HCT116 (cell line): ENCODE measurements at regions not wholly inside any gene's neighbourhood (a gene's known extent, or its start where the extent isn't known, plus 50 kb on each side); places are given as distances from the start of the nearest gene placed in this dataset.

Source experiments
- ATAC-seq: fragments of 200-7000 bp; cut with Tn5 transposase; 2 replicates; pipeline ENCODE4 v1.9.1; 2020; ENCODE audit warnings: mild to moderate bottlenecking, moderate library complexity
- BruUV-seq: library from RNA; stranded (reverse); fragments of 400-500 nt; replicated peaks from 2 replicates; lab custom pipeline; 2021; lab: Mats Ljungman, UMichigan
- CTCF ChIA-PET: fragments of 300-600 bp; sonication (Branson Sonifier 250); formaldehyde crosslinking; loops from one replicate; lab custom pipeline; 2021; ENCODE audit warnings: antibody characterized with exemption; lab: Charles Lee
- POLR2A ChIA-PET: fragments of 300-600, 350-600 bp; sonication (Branson Sonifier 250); formaldehyde crosslinking; loops from one replicate; lab custom pipeline; 2021; ENCODE audit warnings: antibody characterized with exemption; lab: Charles Lee
- RAD21 ChIA-PET, 2 experiments: fragments of 300-600 bp; sonication (Branson Sonifier 250); formaldehyde crosslinking; loops; one replicate each; lab custom pipeline; 2023; ENCODE audit warnings: low total read pairs in 2 of 2; ENCODE audit not compliant: uncharacterized antibody in 2 of 2, unreplicated experiment in 2 of 2, low non-redundant PET in 1 of 2; lab: Charles Lee
- DNase-seq: peaks from one replicate; pipeline ENCODE4 v3.0.0-alpha.2; 2010; ENCODE audit warnings: low read depth, low spot score
- H2AFZ ChIP-seq: fragments of 200-600 bp; shearing (Covaris generic), sonication (generic); 2 replicates; pipeline ENCODE4 v1.6.1; 2017; ENCODE audit warnings: low read depth, mixed run types, mixed read lengths, antibody characterized with exemption, low read length; ENCODE audit not compliant: poor library complexity, severe bottlenecking
- H3K27ac ChIP-seq: 2 replicates; pipeline ENCODE4 v1.5.1; 2012; ENCODE audit warnings: low read depth, low read length
- H3K27me3 ChIP-seq: fragments of 200-600 bp; sonication (generic); 2 replicates; pipeline ENCODE4 v1.6.1; 2016; ENCODE audit warnings: mixed run types, low read length, mixed read lengths; ENCODE audit not compliant: insufficient read depth
- H3K36me3 ChIP-seq, 2 experiments: fragments of 200-500 bp in 1 of 2; fragments of 200-600 bp in 1 of 2; sonication (Bioruptor generic) in 1 of 2; sonication (generic) in 1 of 2; 2 replicates each; pipeline versions ENCODE4 v1.5.1 to v1.6.1; 2014 to 2016; ENCODE audit warnings: low read length in 2 of 2, inconsistent platforms in 1 of 2, mixed read lengths in 1 of 2, mixed run types in 1 of 2; ENCODE audit not compliant: insufficient read depth in 2 of 2, control insufficient read depth in 1 of 2
- H3K4me1 ChIP-seq, 2 experiments: fragments of 200-600 bp in 1 of 2; sonication (generic) in 1 of 2; 2 replicates each; pipeline versions ENCODE4 v1.5.1 to v1.6.1; 2012 to 2017; ENCODE audit warnings: low read length in 2 of 2, inconsistent platforms in 1 of 2, mild to moderate bottlenecking in 1 of 2, mixed read lengths in 1 of 2, mixed run types in 1 of 2, moderate library complexity in 1 of 2; ENCODE audit not compliant: insufficient read depth in 2 of 2, control insufficient read depth in 1 of 2
- H3K4me2 ChIP-seq: fragments of 200-600 bp; sonication (generic); 2 replicates; pipeline ENCODE4 v1.6.1; 2017; ENCODE audit warnings: mixed run types, low read length, mixed read lengths
- H3K4me3 ChIP-seq, 2 experiments: fragments of 200-600 bp in 1 of 2; sonication (generic) in 1 of 2; replicated peaks in 1 of 2; 2 replicates each; pipeline ENCODE4 v1.5.1; 2011 to 2016; ENCODE audit warnings: low read length in 2 of 2, control low read depth in 1 of 2, low read depth in 1 of 2, mild to moderate bottlenecking in 1 of 2, mixed read lengths in 1 of 2, mixed run types in 1 of 2
- H3K79me2 ChIP-seq: fragments of 200-600 bp; sonication (generic); 2 replicates; pipeline ENCODE4 v1.6.1; 2017; ENCODE audit warnings: mild to moderate bottlenecking, mixed run types, low read length, moderate library complexity, mixed read lengths; ENCODE audit not compliant: insufficient read depth
- H3K9ac ChIP-seq: fragments of 200-600 bp; sonication (generic); 2 replicates; pipeline ENCODE4 v1.6.1; 2016; ENCODE audit warnings: low read length, mixed read lengths
- H3K9me2 ChIP-seq: fragments of 200-600 bp; sonication (generic), shearing (Covaris generic); 2 replicates; pipeline ENCODE4 v1.6.1; 2017; ENCODE audit warnings: mixed run types, mild to moderate bottlenecking, moderate library complexity; ENCODE audit not compliant: insufficient read depth
- H3K9me3 ChIP-seq, 2 experiments: fragments of 200-500 bp in 1 of 2; fragments of 200-600 bp in 1 of 2; sonication (Bioruptor generic) in 1 of 2; sonication (generic) in 1 of 2; 2 replicates each; pipeline ENCODE4 v1.6.1; 2014 to 2017; ENCODE audit warnings: low read length in 2 of 2, mixed read lengths in 2 of 2, inconsistent platforms in 1 of 2, low read depth in 1 of 2, mild to moderate bottlenecking in 1 of 2, mixed run types in 1 of 2, moderate library complexity in 1 of 2; ENCODE audit not compliant: control insufficient read depth in 1 of 2, insufficient read depth in 1 of 2
- H4K20me1 ChIP-seq: fragments of 200-600 bp; sonication (generic), shearing (Covaris generic); 2 replicates; pipeline ENCODE4 v1.6.1; 2017; ENCODE audit warnings: mixed run types, mild to moderate bottlenecking, moderate library complexity; ENCODE audit not compliant: insufficient read depth
- ATF3 ChIP-seq: IDR thresholded peaks from 2 replicates; pipeline ENCODE4 v1.6.1; 2012
- ELF1 ChIP-seq: IDR thresholded peaks from 2 replicates; pipeline ENCODE4 v1.6.1; 2012; ENCODE audit warnings: low read depth, borderline replicate concordance
- FOSL1 ChIP-seq: IDR thresholded peaks from 2 replicates; pipeline ENCODE4 v1.6.1; 2012; ENCODE audit warnings: low read depth
- JUND ChIP-seq: IDR thresholded peaks from 2 replicates; pipeline ENCODE4 v1.6.1; 2012
- REST ChIP-seq: IDR thresholded peaks from 2 replicates; pipeline ENCODE4 v1.6.1; 2012; ENCODE audit warnings: low read depth
- SRF ChIP-seq: IDR thresholded peaks from 2 replicates; pipeline ENCODE4 v1.6.1; 2012; ENCODE audit warnings: low read depth
- TCF7L2 ChIP-seq: IDR thresholded peaks from 2 replicates; pipeline ENCODE4 v1.7.0; 2011; ENCODE audit warnings: borderline replicate concordance, inconsistent platforms; ENCODE audit not compliant: insufficient read depth, insufficient read length; ENCODE audit errors: extremely low read depth
- intact Hi-C: fragments of 100-400 bp; cut with micrococcal nuclease; formaldehyde crosslinking; loops from 2 replicates; pipeline ENCODE4 v1.10.0; 2022

GRCh38 chr4:147223576-147223975 lies 257.3 kb upstream of the EDNRA start:
- POLR2A ChIA-PET: no interaction called here
- H3K4me1 ChIP-seq: no peaks in the 10 kb centered on the region
- H4K20me1 ChIP-seq: no peaks in the 10 kb centered on the region
- intact Hi-C loops: no loop called here
- BruUV-seq: no TSS peak
- H3K79me2 ChIP-seq: no peaks in the 10 kb centered on the region
- no peak for DNase-seq
- no peak overlapping the region for H2AFZ ChIP-seq
- H3K9me3 ChIP-seq: no peaks in the 10 kb centered on the region
- RAD21 ChIA-PET: no interaction called here
- no peak overlapping the region for H3K9ac ChIP-seq
- H3K27me3 ChIP-seq: no peaks in the 10 kb centered on the region
- CTCF ChIA-PET: no interaction called here
- no peak overlapping the region for H3K4me2 ChIP-seq
- no peak overlapping the region for H3K27ac ChIP-seq
- no peaks in the 10 kb centered on the region for H3K36me3 ChIP-seq
- H3K9me2 ChIP-seq: no peaks in the 10 kb centered on the region
- H3K4me3 ChIP-seq: no peak overlapping the region
- TF ChIP-seq REST (no peak), TCF7L2 (no peak), ATF3 (no peak)
- TF ChIP-seq, all 23 proteins: peak for 0
- ATAC-seq: no peak

GRCh38 chr4:147236806-147237205 lies 244.1 kb upstream of the EDNRA start:
- TF ChIP-seq FOSL1 (no peak), JUND (no peak), ELF1 (no peak), SRF (no peak)
- no peaks in the 10 kb centered on the region for H3K4me1 ChIP-seq
- H3K36me3 ChIP-seq: no peaks in the 10 kb centered on the region
- DNase-seq (no peak), ATAC-seq (no peak)
- H3K9me2 ChIP-seq: no peaks in the 10 kb centered on the region
- no peak overlapping the region for H2AFZ ChIP-seq
- H3K9me3 ChIP-seq: no peaks in the 10 kb centered on the region
- CTCF ChIA-PET: no interaction called here
- intact Hi-C loops: no loop called here
- no peaks in the 10 kb centered on the region for H3K27me3 ChIP-seq
- POLR2A ChIA-PET: no interaction called here
- RAD21 ChIA-PET: no interaction called here
- no peak overlapping the region for H3K27ac ChIP-seq
- H3K9ac ChIP-seq: no peak overlapping the region
- no TSS peak for BruUV-seq
- no peaks in the 10 kb centered on the region for H4K20me1 ChIP-seq
- H3K4me2 ChIP-seq: no peak overlapping the region
- no peak overlapping the region for H3K4me3 ChIP-seq
- no peaks in the 10 kb centered on the region for H3K79me2 ChIP-seq
